K562 (cell line): ENCODE measurements at regions not wholly inside any gene's neighbourhood (a gene's known extent, or its start where the extent isn't known, plus 50 kb on each side); places are given as distances from the start of the nearest gene placed in this dataset.

Experiments used
- CTCF ChIP-seq, 3 experiments: IDR thresholded peaks in 2 of 3; conservative IDR thresholded peaks in 1 of 3; 2 replicates each; pipeline ENCODE4 v1.5.1; 2011 to 2012; ENCODE audit warnings: low read length in 3 of 3, mild to moderate bottlenecking in 3 of 3, control low read depth in 2 of 3, improper control_type of control experiment in 1 of 3, inconsistent platforms in 1 of 3, low read depth in 1 of 3, mixed read lengths in 1 of 3, moderate library complexity in 1 of 3; ENCODE audit not compliant: insufficient read depth in 2 of 3
- ESRRA ChIP-seq: fragments of 450-650 bp; IDR thresholded peaks from 2 replicates; pipeline ENCODE4 v1.6.1; 2014; ENCODE audit warnings: low read depth, mild to moderate bottlenecking, moderate library complexity, borderline replicate concordance
- NCOA2 ChIP-seq, 2 experiments: fragments of 450-650 bp; IDR thresholded peaks; 2 replicates each; pipeline ENCODE4 v1.6.1; 2018; ENCODE audit warnings: mild to moderate bottlenecking in 2 of 2, moderate library complexity in 1 of 2; ENCODE audit not compliant: partially characterized antibody in 2 of 2
- NFRKB ChIP-seq: fragments of 450-650 bp; IDR thresholded peaks from 2 replicates; pipeline ENCODE4 v1.6.1; 2016; ENCODE audit warnings: low read depth
- POLR2A ChIP-seq: fragments of 450-650 bp; conservative IDR thresholded peaks from 2 replicates; pipeline ENCODE4 v1.6.1; 2016
- RERE ChIP-seq: sonication (generic); formaldehyde crosslinking; IDR thresholded peaks from 2 replicates; pipeline ENCODE4 v1.8.0; 2023; ENCODE audit warnings: missing genetic modification reagents, mild to moderate bottlenecking, borderline replicate concordance
- TAF1 ChIP-seq: IDR thresholded peaks from 2 replicates; pipeline ENCODE4 v1.6.1; 2011; ENCODE audit warnings: mild to moderate bottlenecking, low read length, moderate library complexity; ENCODE audit not compliant: insufficient read depth, control insufficient read depth, severe bottlenecking; ENCODE audit errors: extremely low read depth
- ZBTB7A ChIP-seq: IDR thresholded peaks from 2 replicates; pipeline ENCODE4 v1.6.1; 2011; ENCODE audit warnings: low read depth, mild to moderate bottlenecking, low read length, moderate library complexity, borderline replicate concordance; ENCODE audit not compliant: control insufficient read depth
- ZNF444 ChIP-seq: fragments of 250-450 bp; sonication (Bioruptor Pico); IDR thresholded peaks from 2 replicates; pipeline ENCODE4 v1.4.0; 2020; ENCODE audit warnings: mild to moderate bottlenecking, moderate library complexity
- ZNF75A ChIP-seq: fragments of 450-650 bp; formaldehyde crosslinking; IDR thresholded peaks from 2 replicates; pipeline ENCODE4 v1.4.0; 2020; ENCODE audit warnings: mild to moderate bottlenecking

GRCh38 chr15:69783211-69783610 is 314.5 kb downstream of the TLE3 start:
- no peak for TF ChIP-seq RERE (CRISPR knock-in tag)
- no peak for TF ChIP-seq ZBTB7A
- TF ChIP-seq ESRRA = no peak
- no peak for TF ChIP-seq NCOA2 (IDR thresholded peaks at IDR 0.05; ENCODE audit: partially characterized antibody in 2 of 2)
- no peak for TF ChIP-seq CTCF (IDR thresholded peaks at IDR 0.05 in 2 of 3, conservative IDR thresholded peaks at IDR 0.05 in 1 of 3; ENCODE audit: insufficient read depth in 2 of 3, low read depth in 1 of 3, low read length in 3 of 3)
- TF ChIP-seq POLR2A = no peak
- no peak for TF ChIP-seq ZNF444 (CRISPR knock-in tag)
- TF ChIP-seq NFRKB = no peak
- TF ChIP-seq ZNF75A (CRISPR knock-in tag) = no peak
- no peak for TF ChIP-seq TAF1
